Kidney epithelial cell (primary cell): ENCODE measurements at regions not wholly inside any gene's neighbourhood (a gene's known extent, or its start where the extent isn't known, plus 50 kb on each side); places are given as distances from the start of the nearest gene placed in this dataset.
A peak's percentile ranks its signal among the peaks of the same experiment; 100 is the strongest.

ENCODE experiments used
- DNase-seq: peaks from one replicate; pipeline ENCODE4 v3.0.0-alpha.2; 2010; ENCODE audit warnings: low read depth
- H3K27me3 ChIP-seq: 2 replicates; pipeline ENCODE4 v1.6.0; 2011; ENCODE audit warnings: low read length; ENCODE audit not compliant: control insufficient read depth, insufficient read depth
- H3K36me3 ChIP-seq: 2 replicates; pipeline ENCODE4 v1.5.1; 2011; ENCODE audit warnings: low read length; ENCODE audit not compliant: control insufficient read depth, insufficient read depth
- H3K4me3 ChIP-seq: 2 replicates; pipeline ENCODE4 v1.5.1; 2011; ENCODE audit warnings: low read depth, mild to moderate bottlenecking, control low read depth, low read length
- CTCF ChIP-seq: IDR thresholded peaks from 2 replicates; pipeline ENCODE4 v1.5.1; 2011; ENCODE audit warnings: mild to moderate bottlenecking, moderate library complexity, low read length, control low read depth, inconsistent platforms; ENCODE audit not compliant: insufficient read depth, poor library complexity, severe bottlenecking

DNA sequence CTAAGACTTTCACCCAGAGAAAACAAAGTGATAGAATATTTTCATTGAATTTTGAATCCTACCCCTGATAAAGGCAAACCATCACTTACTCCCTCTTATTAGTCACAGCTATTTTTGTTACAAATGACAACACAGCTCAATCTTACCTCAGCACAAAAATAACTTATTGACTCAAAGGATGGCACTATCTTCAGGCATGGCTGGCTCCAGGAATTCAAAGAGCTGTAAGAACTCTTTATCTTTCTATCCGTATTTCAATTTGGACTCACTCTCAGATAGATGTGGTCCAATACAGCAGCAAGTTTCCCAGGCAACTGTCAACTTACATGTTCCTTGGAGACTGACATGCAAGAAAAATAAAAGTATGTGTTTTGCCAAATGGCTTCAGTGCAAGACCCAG lies 709.4 kb upstream of the MDGA2 start:
- no peak for DNase-seq

GRCh38 chr14:48382961-48383360 lies 707.6 kb upstream of the MDGA2 start:
- no peak for DNase-seq

More for the DNA sequence above, 709.4 kb upstream of the MDGA2 start:
- TF ChIP-seq CTCF = no peak
- Histone ChIP-seq H3K36me3 (no peaks in the 10 kb centered on the region), H3K4me3 (no peak overlapping the region), H3K27me3 (no peaks in the 10 kb centered on the region)

GRCh38 chr14:48378541-48378940 lies 703.1 kb upstream of the MDGA2 start:
- no peak for DNase-seq
- no peaks in the 10 kb centered on the region for H3K27me3 ChIP-seq

More at GRCh38 chr14:48382961-48383360, 707.6 kb upstream of the MDGA2 start:
- Histone ChIP-seq H3K27me3 (no peaks in the 10 kb centered on the region), H3K4me3 (no peak overlapping the region), H3K36me3 (no peaks in the 10 kb centered on the region)
- no peak for TF ChIP-seq CTCF

GRCh38 chr14:48373981-48374380 lies 698.6 kb upstream of the MDGA2 start:
- no peak for TF ChIP-seq CTCF
- DNase-seq = no peak
- no peak overlapping the region for H3K4me3 ChIP-seq
- H3K27me3 ChIP-seq = no peaks in the 10 kb centered on the region
- no peaks in the 10 kb centered on the region for H3K36me3 ChIP-seq

More at GRCh38 chr14:48378541-48378940, 703.1 kb upstream of the MDGA2 start:
- Histone ChIP-seq H3K36me3 (no peaks in the 10 kb centered on the region), H3K4me3 (no peak overlapping the region)
- TF ChIP-seq CTCF = no peak

GRCh38 chr14:48350971-48351370 lies 675.6 kb upstream of the MDGA2 start:
- peak; percentile 82 for DNase-seq
- no peaks in the 10 kb centered on the region for H3K36me3 ChIP-seq
- no peak overlapping the region for H3K4me3 ChIP-seq
- TF ChIP-seq CTCF = no peak
- no peaks in the 10 kb centered on the region for H3K27me3 ChIP-seq

- DNase-seq = no peak
- no peak for TF ChIP-seq CTCF
- Histone ChIP-seq H3K36me3 (no peaks in the 10 kb centered on the region), H3K27me3 (no peaks in the 10 kb centered on the region), H3K4me3 (no peak overlapping the region)
Observed at GRCh38 chr14:48349689-48350088, 674.3 kb upstream of the MDGA2 start.
